GM20000 (cell line): ENCODE measurements at regions not wholly inside any gene's neighbourhood (a gene's known extent, or its start where the extent isn't known, plus 50 kb on each side); places are given as distances from the start of the nearest gene placed in this dataset.
"Not testable (repeated sequence)": the region's sequence is repeated elsewhere in the genome, so short reads cannot be mapped to it uniquely, and the experiment has no call there.

ENCODE experiments used
- DNase-seq: peaks from one replicate; pipeline ENCODE4 v3.0.0; 2012; ENCODE audit warnings: low spot score
- CTCF ChIP-seq: IDR thresholded peaks from 2 replicates; pipeline ENCODE4 v1.5.1; 2012; ENCODE audit warnings: mild to moderate bottlenecking, control low read depth; ENCODE audit errors: extremely low read depth, missing control alignments

DNA sequence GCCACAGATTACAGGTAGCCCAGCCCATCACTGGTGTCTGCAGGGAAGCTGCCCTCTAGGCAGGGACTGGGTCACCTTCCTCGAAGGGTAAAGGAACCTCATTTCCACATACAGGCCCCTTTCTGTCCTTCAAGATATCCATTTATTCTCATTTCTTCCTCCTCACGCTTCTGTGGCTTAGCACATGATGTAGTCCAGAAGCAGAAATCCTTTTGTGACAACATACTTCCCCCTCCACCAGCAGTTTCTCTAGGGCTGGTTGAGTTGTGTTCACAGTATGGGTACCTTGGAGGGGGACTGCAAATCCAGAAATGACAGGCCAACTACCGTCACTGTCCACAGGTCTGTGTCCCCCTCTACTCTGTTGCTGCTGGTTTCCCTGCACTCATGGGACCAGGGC, 364.9 kb downstream of the ANAPC1 start:
- no peak for DNase-seq
- no peak for TF ChIP-seq CTCF

- no peak for TF ChIP-seq CTCF
- no peak for DNase-seq
These were observed 361.7 kb downstream of the ANAPC1 start for GRCh38 chr2:111522231-111522768.

DNA sequence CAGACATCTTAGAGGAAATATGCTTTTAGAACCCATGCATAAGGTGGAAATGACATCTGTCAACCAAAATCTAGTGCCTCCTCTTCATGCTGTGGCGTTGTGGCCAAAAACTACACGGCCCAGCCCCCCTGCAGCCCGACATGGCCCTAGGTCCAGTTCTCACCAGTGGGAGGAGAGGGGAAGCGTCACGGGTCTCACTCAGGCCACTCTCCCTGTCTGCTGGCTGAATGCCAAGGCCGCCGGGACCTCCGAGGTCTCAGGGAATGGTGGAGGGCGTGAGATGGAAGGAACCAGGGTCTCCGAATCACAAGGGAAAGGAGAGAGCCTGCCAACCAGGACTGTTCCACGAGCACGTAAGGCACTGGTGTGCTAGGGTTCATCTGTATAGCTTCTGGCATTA, 361.0 kb downstream of the ANAPC1 start:
- DNase-seq, result no peak
- no peak for TF ChIP-seq CTCF

DNA sequence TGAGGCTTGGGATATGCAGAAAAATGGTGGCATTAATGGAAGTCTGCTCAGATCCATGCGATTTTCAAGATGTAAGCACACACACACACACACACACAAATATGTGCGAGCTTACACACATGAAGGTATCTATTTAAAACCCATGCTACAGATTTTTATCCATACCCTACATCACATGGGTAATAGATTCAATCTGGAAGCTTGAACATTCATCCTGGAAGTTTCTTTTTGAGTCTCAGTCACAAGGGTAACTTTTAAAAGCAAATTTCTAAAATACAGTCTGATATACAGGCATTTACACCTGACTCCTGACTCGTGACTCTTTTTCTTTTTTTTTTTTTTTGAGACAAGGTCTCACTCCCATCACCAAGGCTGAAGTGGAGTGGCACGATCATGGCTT, 359.0 kb downstream of the ANAPC1 start:
- DNase-seq, result not testable (repeated sequence)

- not testable (repeated sequence) for DNase-seq
These were observed 357.9 kb downstream of the ANAPC1 start for GRCh38 chr2:111526041-111526639.

DNA sequence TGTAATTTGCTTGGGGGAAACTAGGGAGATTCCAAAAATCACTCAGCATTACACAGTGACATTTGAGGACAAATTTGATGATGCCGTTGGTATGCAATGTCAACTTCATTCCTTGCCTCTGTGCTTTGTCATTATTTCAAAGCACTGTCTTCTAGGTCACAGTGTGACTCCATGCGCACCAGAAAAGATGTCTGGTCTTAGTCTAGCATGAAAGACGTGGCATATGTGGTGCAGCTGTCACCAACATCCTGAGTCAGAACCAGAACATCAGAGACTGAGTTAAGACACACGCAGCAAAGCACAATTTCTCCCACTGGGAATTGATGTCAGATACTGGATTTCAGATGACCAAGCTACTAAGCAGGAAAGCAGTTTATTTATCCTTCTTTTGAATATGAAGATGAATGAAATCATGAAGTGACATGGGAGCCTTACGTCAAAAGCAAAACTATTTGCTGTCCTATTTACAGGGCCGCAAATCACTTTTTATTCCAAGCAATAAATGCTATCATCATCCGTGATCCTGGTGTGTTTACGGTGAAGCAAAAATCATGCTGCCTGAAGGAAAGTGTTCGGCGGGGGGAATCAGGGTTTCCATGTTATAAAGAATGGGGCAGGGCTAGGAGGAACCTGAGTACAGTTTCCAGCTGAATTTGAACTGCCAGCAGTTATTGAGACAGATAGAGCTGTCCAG, 356.1 kb downstream of the ANAPC1 start:
- not testable (repeated sequence) for DNase-seq

DNA sequence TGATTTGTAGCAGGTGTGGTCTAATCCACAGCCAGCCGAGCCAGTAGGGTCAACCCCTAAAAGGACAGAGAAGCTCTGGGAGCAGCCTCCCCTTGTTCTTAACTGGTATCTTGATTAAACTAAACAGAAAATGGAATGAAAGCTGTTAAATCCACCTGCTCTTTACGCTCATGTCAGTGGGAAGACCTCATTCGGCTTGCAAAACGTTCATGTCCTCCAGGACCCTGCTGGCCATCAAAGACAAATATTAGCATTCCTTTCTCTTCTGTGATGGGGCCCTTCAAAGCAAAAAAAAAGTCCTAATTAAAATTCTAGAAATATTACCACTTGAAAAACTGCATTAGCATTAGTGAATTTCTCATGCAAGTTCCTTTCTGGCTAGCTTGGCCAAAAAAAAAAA, 355.0 kb downstream of the ANAPC1 start:
- not testable (repeated sequence) for DNase-seq

- DNase-seq, result not testable (repeated sequence)
These were observed 353.6 kb downstream of the ANAPC1 start for GRCh38 chr2:111530239-111530965.

GRCh38 chr2:111532682-111533556, 351.1 kb downstream of the ANAPC1 start:
- not testable (repeated sequence) for DNase-seq

GRCh38 chr2:111533557-111534247, 350.3 kb downstream of the ANAPC1 start:
- not testable (repeated sequence) for DNase-seq
